SK-N-SH treated with all-trans-retinoic acid at 6 μM for 48 hours (cell line): ENCODE measurements at regions not wholly inside any gene's neighbourhood (a gene's known extent, or its start where the extent isn't known, plus 50 kb on each side); places are given as distances from the start of the nearest gene placed in this dataset.

ENCODE experiments used
- ATAC-seq: fragments of 200-7000 bp; cut with Tn5 transposase; 3 replicates; pipeline ENCODE4 v1.9.1; 2020; ENCODE audit warnings: mild to moderate bottlenecking, moderate library complexity
- ARNTL ChIP-seq: fragments of 450-650 bp; formaldehyde crosslinking; IDR thresholded peaks from 2 replicates; pipeline ENCODE4 v1.5.0; 2020; ENCODE audit warnings: low read depth, mild to moderate bottlenecking, moderate library complexity, borderline replicate concordance
- BACH2 ChIP-seq: fragments of 250-450 bp; sonication (Bioruptor Pico); IDR thresholded peaks from 2 replicates; pipeline ENCODE4 v1.9.0; 2021; ENCODE audit warnings: mild to moderate bottlenecking, borderline replicate concordance
- CREB5 ChIP-seq: fragments of 250-450 bp; sonication (Bioruptor Pico); IDR thresholded peaks from 2 replicates; pipeline ENCODE4 v1.5.1; 2020; ENCODE audit warnings: low read depth, mild to moderate bottlenecking, moderate library complexity
- CSDC2 ChIP-seq: fragments of 250-450 bp; sonication (Bioruptor Pico); IDR thresholded peaks from 2 replicates; pipeline ENCODE4 v1.5.0; 2020; ENCODE audit warnings: mild to moderate bottlenecking, moderate library complexity
- CSRNP3 ChIP-seq: fragments of 250-450 bp; sonication (Bioruptor Pico); IDR thresholded peaks from 2 replicates; pipeline ENCODE4 v1.5.1; 2021; ENCODE audit warnings: mild to moderate bottlenecking, moderate library complexity
- ESRRG ChIP-seq: fragments of 250-450 bp; sonication (Bioruptor Pico); IDR thresholded peaks from 2 replicates; pipeline ENCODE4 v1.6.1; 2021; ENCODE audit warnings: mild to moderate bottlenecking
- GLIS3 ChIP-seq: fragments of 250-450 bp; sonication (Bioruptor Pico); IDR thresholded peaks from 2 replicates; pipeline ENCODE4 v1.5.0; 2020; ENCODE audit warnings: mild to moderate bottlenecking, moderate library complexity
- ISL1 ChIP-seq: fragments of 250-450 bp; sonication (Bioruptor Pico); IDR thresholded peaks from 2 replicates; pipeline ENCODE4 v2.1.2; 2022; ENCODE audit warnings: mild to moderate bottlenecking, moderate library complexity
- OSR1 ChIP-seq: fragments of 250-450 bp; sonication (Bioruptor Pico); IDR thresholded peaks from 2 replicates; pipeline ENCODE4 v1.8.0; 2022; ENCODE audit warnings: moderate library complexity, mild to moderate bottlenecking, inconsistent platforms
- PPARA ChIP-seq: fragments of 250-450 bp; sonication (Bioruptor Pico); IDR thresholded peaks from 2 replicates; pipeline ENCODE4 v1.5.0; 2020; ENCODE audit warnings: mild to moderate bottlenecking, borderline replicate concordance
- RARB ChIP-seq: fragments of 250-450 bp; sonication (Bioruptor Pico); IDR thresholded peaks from 2 replicates; pipeline ENCODE4 v1.8.0; 2021; ENCODE audit warnings: mild to moderate bottlenecking, moderate library complexity
- SNAI2 ChIP-seq: fragments of 250-450 bp; sonication (Bioruptor Pico); IDR thresholded peaks from 2 replicates; pipeline ENCODE4 v1.5.0; 2020; ENCODE audit warnings: mild to moderate bottlenecking, moderate library complexity
- TCF4 ChIP-seq: fragments of 250-450 bp; sonication (Bioruptor Pico); IDR thresholded peaks from 2 replicates; pipeline ENCODE4 v1.8.0; 2021; ENCODE audit warnings: mild to moderate bottlenecking, moderate library complexity, borderline replicate concordance
- TOX ChIP-seq: fragments of 250-450 bp; sonication (Bioruptor Pico); IDR thresholded peaks from 2 replicates; pipeline ENCODE4 v1.8.0; 2021; ENCODE audit warnings: mild to moderate bottlenecking, moderate library complexity, borderline replicate concordance
- ZC3H10 ChIP-seq: fragments of 250-450 bp; sonication (Bioruptor Pico); IDR thresholded peaks from 2 replicates; pipeline ENCODE4 v1.5.1; 2021; ENCODE audit warnings: mild to moderate bottlenecking, moderate library complexity
- ZFP3 ChIP-seq: fragments of 250-450 bp; sonication (Bioruptor Pico); IDR thresholded peaks from 2 replicates; pipeline ENCODE4 v1.5.0; 2020; ENCODE audit warnings: mild to moderate bottlenecking, moderate library complexity
- ZFP30 ChIP-seq: fragments of 450-650 bp; formaldehyde crosslinking; IDR thresholded peaks from 2 replicates; pipeline ENCODE4 v1.5.0; 2022; ENCODE audit warnings: mild to moderate bottlenecking, moderate library complexity
- ZNF70 ChIP-seq: fragments of 450-650 bp; formaldehyde crosslinking; IDR thresholded peaks from 2 replicates; pipeline ENCODE4 v1.5.0; 2020; ENCODE audit warnings: mild to moderate bottlenecking, moderate library complexity
- ZNF8 ChIP-seq: fragments of 450-650 bp; formaldehyde crosslinking; IDR thresholded peaks from 2 replicates; pipeline ENCODE4 v1.5.0; 2020; ENCODE audit warnings: mild to moderate bottlenecking, moderate library complexity
- TF ChIP-seq, protein P1 (sequence below): fragments of 250-450 bp; sonication (Bioruptor Pico); IDR thresholded peaks from 2 replicates; pipeline ENCODE4 v1.5.0; 2020; ENCODE audit warnings: mild to moderate bottlenecking, moderate library complexity
- TF ChIP-seq, protein P2 (sequence below): fragments of 250-450 bp; sonication (Bioruptor Pico); IDR thresholded peaks from 2 replicates; pipeline ENCODE4 v1.8.0; 2020; ENCODE audit warnings: mild to moderate bottlenecking, moderate library complexity, borderline replicate concordance
- TF ChIP-seq, protein P3 (sequence below): fragments of 250-450 bp; sonication (Bioruptor Pico); IDR thresholded peaks from 2 replicates; pipeline ENCODE4 v1.8.0; 2021; ENCODE audit warnings: low read depth, mild to moderate bottlenecking, moderate library complexity, borderline replicate concordance

GRCh38 chr2:8400196-8400595 is 281.7 kb upstream of the ID2 start:
- no peak for TF ChIP-seq RARB (CRISPR knock-in tag)
- TF ChIP-seq, protein P1, sequence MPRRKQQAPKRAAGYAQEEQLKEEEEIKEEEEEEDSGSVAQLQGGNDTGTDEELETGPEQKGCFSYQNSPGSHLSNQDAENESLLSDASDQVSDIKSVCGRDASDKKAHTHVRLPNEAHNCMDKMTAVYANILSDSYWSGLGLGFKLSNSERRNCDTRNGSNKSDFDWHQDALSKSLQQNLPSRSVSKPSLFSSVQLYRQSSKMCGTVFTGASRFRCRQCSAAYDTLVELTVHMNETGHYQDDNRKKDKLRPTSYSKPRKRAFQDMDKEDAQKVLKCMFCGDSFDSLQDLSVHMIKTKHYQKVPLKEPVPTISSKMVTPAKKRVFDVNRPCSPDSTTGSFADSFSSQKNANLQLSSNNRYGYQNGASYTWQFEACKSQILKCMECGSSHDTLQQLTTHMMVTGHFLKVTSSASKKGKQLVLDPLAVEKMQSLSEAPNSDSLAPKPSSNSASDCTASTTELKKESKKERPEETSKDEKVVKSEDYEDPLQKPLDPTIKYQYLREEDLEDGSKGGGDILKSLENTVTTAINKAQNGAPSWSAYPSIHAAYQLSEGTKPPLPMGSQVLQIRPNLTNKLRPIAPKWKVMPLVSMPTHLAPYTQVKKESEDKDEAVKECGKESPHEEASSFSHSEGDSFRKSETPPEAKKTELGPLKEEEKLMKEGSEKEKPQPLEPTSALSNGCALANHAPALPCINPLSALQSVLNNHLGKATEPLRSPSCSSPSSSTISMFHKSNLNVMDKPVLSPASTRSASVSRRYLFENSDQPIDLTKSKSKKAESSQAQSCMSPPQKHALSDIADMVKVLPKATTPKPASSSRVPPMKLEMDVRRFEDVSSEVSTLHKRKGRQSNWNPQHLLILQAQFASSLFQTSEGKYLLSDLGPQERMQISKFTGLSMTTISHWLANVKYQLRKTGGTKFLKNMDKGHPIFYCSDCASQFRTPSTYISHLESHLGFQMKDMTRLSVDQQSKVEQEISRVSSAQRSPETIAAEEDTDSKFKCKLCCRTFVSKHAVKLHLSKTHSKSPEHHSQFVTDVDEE = no peak
- no peak for TF ChIP-seq ZNF70 (CRISPR knock-in tag)
- TF ChIP-seq SNAI2 (CRISPR knock-in tag) = no peak
- TF ChIP-seq CSRNP3 (CRISPR knock-in tag) = no peak
- TF ChIP-seq ZFP30 = no peak
- TF ChIP-seq ZFP3 (CRISPR knock-in tag) = no peak
- no peak for TF ChIP-seq CSDC2 (CRISPR knock-in tag)
- TF ChIP-seq PPARA (CRISPR knock-in tag) = no peak
- TF ChIP-seq TOX (CRISPR knock-in tag) = no peak
- no peak for TF ChIP-seq ZC3H10
- no peak for TF ChIP-seq GLIS3 (CRISPR knock-in tag)
- TF ChIP-seq ESRRG (CRISPR knock-in tag) = no peak
- no peak for TF ChIP-seq OSR1
- TF ChIP-seq, protein P2, sequence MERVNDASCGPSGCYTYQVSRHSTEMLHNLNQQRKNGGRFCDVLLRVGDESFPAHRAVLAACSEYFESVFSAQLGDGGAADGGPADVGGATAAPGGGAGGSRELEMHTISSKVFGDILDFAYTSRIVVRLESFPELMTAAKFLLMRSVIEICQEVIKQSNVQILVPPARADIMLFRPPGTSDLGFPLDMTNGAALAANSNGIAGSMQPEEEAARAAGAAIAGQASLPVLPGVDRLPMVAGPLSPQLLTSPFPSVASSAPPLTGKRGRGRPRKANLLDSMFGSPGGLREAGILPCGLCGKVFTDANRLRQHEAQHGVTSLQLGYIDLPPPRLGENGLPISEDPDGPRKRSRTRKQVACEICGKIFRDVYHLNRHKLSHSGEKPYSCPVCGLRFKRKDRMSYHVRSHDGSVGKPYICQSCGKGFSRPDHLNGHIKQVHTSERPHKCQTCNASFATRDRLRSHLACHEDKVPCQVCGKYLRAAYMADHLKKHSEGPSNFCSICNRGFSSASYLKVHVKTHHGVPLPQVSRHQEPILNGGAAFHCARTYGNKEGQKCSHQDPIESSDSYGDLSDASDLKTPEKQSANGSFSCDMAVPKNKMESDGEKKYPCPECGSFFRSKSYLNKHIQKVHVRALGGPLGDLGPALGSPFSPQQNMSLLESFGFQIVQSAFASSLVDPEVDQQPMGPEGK = no peak
- TF ChIP-seq ZNF8 = no peak
- no peak for TF ChIP-seq TCF4 (CRISPR knock-in tag)
- no peak for TF ChIP-seq ARNTL (CRISPR knock-in tag)
- no peak for TF ChIP-seq ISL1 (CRISPR knock-in tag)
- ATAC-seq = no peak

DNA sequence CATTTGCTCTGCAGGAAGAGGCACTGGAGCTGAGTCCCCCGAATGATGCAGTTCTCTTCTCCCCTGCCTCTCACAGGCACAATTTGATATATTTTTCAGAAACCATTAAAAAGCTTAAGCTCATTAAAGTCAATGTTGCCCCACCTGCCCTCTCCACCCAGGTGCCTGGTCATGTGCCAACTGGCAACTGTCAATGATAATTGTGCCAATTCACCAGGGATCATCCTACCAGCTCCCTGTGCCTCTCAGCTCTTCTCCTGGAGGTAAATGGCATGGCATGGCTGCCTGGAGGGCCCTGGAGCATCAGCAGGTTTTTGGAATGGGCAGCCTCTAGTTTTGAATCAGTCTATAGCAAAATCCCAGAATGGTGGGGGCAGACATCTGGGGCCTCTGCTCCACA is 279.6 kb upstream of the ID2 start:
- TF ChIP-seq ZC3H10 (no peak), ARNTL (CRISPR knock-in tag) (no peak), ISL1 (CRISPR knock-in tag) (no peak), CREB5 (CRISPR knock-in tag) (no peak), PPARA (CRISPR knock-in tag) (no peak), BACH2 (no peak), OSR1 (no peak), TOX (CRISPR knock-in tag) (no peak), RARB (CRISPR knock-in tag) (no peak), ZNF8 (no peak), SNAI2 (CRISPR knock-in tag) (no peak)
- TF ChIP-seq, protein P3, sequence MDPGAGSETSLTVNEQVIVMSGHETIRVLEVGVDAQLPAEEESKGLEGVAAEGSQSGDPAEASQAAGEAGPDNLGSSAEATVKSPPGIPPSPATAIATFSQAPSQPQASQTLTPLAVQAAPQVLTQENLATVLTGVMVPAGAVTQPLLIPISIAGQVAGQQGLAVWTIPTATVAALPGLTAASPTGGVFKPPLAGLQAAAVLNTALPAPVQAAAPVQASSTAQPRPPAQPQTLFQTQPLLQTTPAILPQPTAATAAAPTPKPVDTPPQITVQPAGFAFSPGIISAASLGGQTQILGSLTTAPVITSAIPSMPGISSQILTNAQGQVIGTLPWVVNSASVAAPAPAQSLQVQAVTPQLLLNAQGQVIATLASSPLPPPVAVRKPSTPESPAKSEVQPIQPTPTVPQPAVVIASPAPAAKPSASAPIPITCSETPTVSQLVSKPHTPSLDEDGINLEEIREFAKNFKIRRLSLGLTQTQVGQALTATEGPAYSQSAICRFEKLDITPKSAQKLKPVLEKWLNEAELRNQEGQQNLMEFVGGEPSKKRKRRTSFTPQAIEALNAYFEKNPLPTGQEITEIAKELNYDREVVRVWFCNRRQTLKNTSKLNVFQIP (CRISPR knock-in tag) = no peak
- TF ChIP-seq, protein P2 = no peak
- TF ChIP-seq, protein P1 = no peak

More for the DNA sequence above, 279.6 kb upstream of the ID2 start:
- no peak for ATAC-seq
